Trophoblast cell (in vitro differentiated cells and primary cell): ENCODE measurements at regions not wholly inside any gene's neighbourhood (a gene's known extent, or its start where the extent isn't known, plus 50 kb on each side); places are given as distances from the start of the nearest gene placed in this dataset.

Source experiments
- DNase-seq, 2 donors: peaks; one replicate each; pipeline ENCODE4 v3.0.0-alpha.2; 2016
- H2AFZ ChIP-seq: 2 replicates; pipeline ENCODE4 v1.6.1; 2013; ENCODE audit warnings: low read length, moderate library complexity, mild to moderate bottlenecking; ENCODE audit not compliant: insufficient read depth, poor library complexity
- H2AK5ac ChIP-seq: 2 replicates; pipeline ENCODE4 v1.6.1; 2013; ENCODE audit warnings: mild to moderate bottlenecking, low read length
- H2BK120ac ChIP-seq: 2 replicates; pipeline ENCODE4 v1.6.1; 2013; ENCODE audit warnings: low read length, mild to moderate bottlenecking, moderate library complexity; ENCODE audit not compliant: insufficient read depth, poor library complexity
- H2BK12ac ChIP-seq: 2 replicates; pipeline ENCODE4 v1.6.1; 2013; ENCODE audit warnings: mild to moderate bottlenecking, low read length, moderate library complexity
- H2BK5ac ChIP-seq: 2 replicates; pipeline ENCODE4 v1.6.1; 2013; ENCODE audit warnings: low read length, low read depth, moderate library complexity, mild to moderate bottlenecking; ENCODE audit not compliant: poor library complexity
- H3K14ac ChIP-seq: 2 replicates; pipeline ENCODE4 v1.6.1; 2013; ENCODE audit warnings: mild to moderate bottlenecking, low read length
- H3K18ac ChIP-seq: 2 replicates; pipeline ENCODE4 v1.6.1; 2013; ENCODE audit warnings: mild to moderate bottlenecking, low read length
- H3K23ac ChIP-seq: 2 replicates; pipeline ENCODE4 v1.6.1; 2013; ENCODE audit warnings: low read length
- H3K27ac ChIP-seq: 2 replicates; pipeline ENCODE4 v1.5.1; 2013; ENCODE audit warnings: low read depth, mild to moderate bottlenecking, inconsistent platforms, low read length, moderate library complexity
- H3K27me3 ChIP-seq: 2 replicates; pipeline ENCODE4 v1.6.1; 2013; ENCODE audit warnings: inconsistent platforms, mild to moderate bottlenecking, low read length, moderate library complexity; ENCODE audit not compliant: insufficient read depth
- H3K36me3 ChIP-seq, 2 experiments: 1 replicate in 1 of 2; 2 replicates in 1 of 2; pipeline ENCODE4 v1.6.1; 2013; ENCODE audit warnings: low read length in 2 of 2, mild to moderate bottlenecking in 2 of 2, moderate library complexity in 1 of 2; ENCODE audit not compliant: insufficient read depth in 2 of 2, control insufficient read depth in 1 of 2
- H3K4ac ChIP-seq: 2 replicates; pipeline ENCODE4 v1.6.1; 2013; ENCODE audit warnings: low read depth, mild to moderate bottlenecking, low read length, moderate library complexity
- H3K4me1 ChIP-seq, 2 experiments: 1 replicate in 1 of 2; 2 replicates in 1 of 2; pipeline ENCODE4 v1.6.1; 2013; ENCODE audit warnings: low read length in 2 of 2, mild to moderate bottlenecking in 2 of 2, moderate library complexity in 1 of 2; ENCODE audit not compliant: insufficient read depth in 2 of 2, control insufficient read depth in 1 of 2
- H3K4me2 ChIP-seq: 2 replicates; pipeline ENCODE4 v1.6.1; 2013; ENCODE audit warnings: inconsistent platforms, mild to moderate bottlenecking, low read length, moderate library complexity
- H3K4me3 ChIP-seq: 2 replicates; pipeline ENCODE4 v1.5.1; 2013; ENCODE audit warnings: mild to moderate bottlenecking, low read depth, low read length, inconsistent platforms
- H3K79me1 ChIP-seq: one replicate; pipeline ENCODE4 v1.6.1; 2013; ENCODE audit warnings: low read length
- H3K79me2 ChIP-seq: 2 replicates; pipeline ENCODE4 v1.6.1; 2013; ENCODE audit warnings: low read length, mild to moderate bottlenecking; ENCODE audit not compliant: control insufficient read depth, insufficient read depth, poor library complexity
- H3K9ac ChIP-seq: 2 replicates; pipeline ENCODE4 v1.6.1; 2013; ENCODE audit warnings: mild to moderate bottlenecking, low read length
- H3K9me3 ChIP-seq: 2 replicates; pipeline ENCODE4 v1.6.1; 2013; ENCODE audit warnings: low read depth, mild to moderate bottlenecking, control low read depth, inconsistent platforms, low read length; ENCODE audit not compliant: insufficient read depth
- H4K12ac ChIP-seq: 2 replicates; pipeline ENCODE4 v1.6.1; 2013; ENCODE audit warnings: low read depth, mild to moderate bottlenecking, low read length, moderate library complexity
- H4K8ac ChIP-seq: 2 replicates; pipeline ENCODE4 v1.6.1; 2013; ENCODE audit warnings: low read depth, mild to moderate bottlenecking, low read length, moderate library complexity
- H4K91ac ChIP-seq: one replicate; pipeline ENCODE4 v1.6.1; 2013; ENCODE audit warnings: low read depth, mild to moderate bottlenecking, low read length, moderate library complexity
- WGBS: extraction: QIAGEN DNeasy Blood & Tissue Kit; methylation state at CpG from one replicate; pipeline ENCODE4 v1.1.7; 2013; ENCODE audit warnings: missing lambda C conversion rate; ENCODE audit not compliant: insufficient read length, insufficient coverage; ENCODE audit errors: extremely low coverage; 5-methylcytosine and 5-hydroxymethylcytosine counted together

DNA sequence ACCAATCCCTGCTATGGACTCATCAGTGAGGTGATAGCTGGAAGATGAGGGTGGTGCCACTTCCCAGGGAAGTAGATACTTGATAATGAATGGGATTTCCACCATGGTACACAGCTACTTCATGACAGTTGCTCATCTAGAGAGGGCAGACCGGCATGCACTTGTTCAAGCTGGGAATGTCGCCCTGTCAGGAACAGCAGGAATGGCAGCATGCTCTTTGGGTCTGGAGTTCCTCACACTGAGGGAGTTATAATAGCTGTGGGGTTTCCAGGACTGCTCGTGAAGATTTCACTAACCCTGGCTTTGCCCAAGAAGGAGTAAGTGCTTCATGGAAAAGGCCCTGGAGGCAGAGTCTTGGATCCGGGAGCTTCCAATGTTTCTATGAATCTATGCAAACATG is 129.2 kb downstream of the PSMG1 start:
- no peak overlapping the region for H4K91ac ChIP-seq
- H3K79me2 ChIP-seq = no peaks in the 10 kb centered on the region
- H3K23ac ChIP-seq = no peak overlapping the region
- no peak overlapping the region for H3K27ac ChIP-seq
- no peak overlapping the region for H3K4me2 ChIP-seq
- no peak overlapping the region for H3K18ac ChIP-seq
- H2AFZ ChIP-seq = no peak overlapping the region
- H4K8ac ChIP-seq = no peak overlapping the region
- H3K4me1 ChIP-seq = peaks cover 6 to 10% of the 10 kb centered on the region in 2 experiments
- H2BK5ac ChIP-seq = no peak overlapping the region
- no peaks in the 10 kb centered on the region for H3K79me1 ChIP-seq
- peak; percentile 79 to 84 for DNase-seq
- no peak overlapping the region for H4K12ac ChIP-seq
- no peak overlapping the region for H3K4ac ChIP-seq
- H2BK12ac ChIP-seq = no peak overlapping the region
- H2BK120ac ChIP-seq = no peak overlapping the region
- no peaks in the 10 kb centered on the region for H3K36me3 ChIP-seq
- H3K27me3 ChIP-seq = no peaks in the 10 kb centered on the region
- H2AK5ac ChIP-seq = no peak overlapping the region
- no peak overlapping the region for H3K4me3 ChIP-seq
- no peaks in the 10 kb centered on the region for H3K9me3 ChIP-seq
- WGBS = no CpG with 5 or more reads among the region's 4 CpGs
- H3K9ac ChIP-seq = no peak overlapping the region
- no peak overlapping the region for H3K14ac ChIP-seq

DNA sequence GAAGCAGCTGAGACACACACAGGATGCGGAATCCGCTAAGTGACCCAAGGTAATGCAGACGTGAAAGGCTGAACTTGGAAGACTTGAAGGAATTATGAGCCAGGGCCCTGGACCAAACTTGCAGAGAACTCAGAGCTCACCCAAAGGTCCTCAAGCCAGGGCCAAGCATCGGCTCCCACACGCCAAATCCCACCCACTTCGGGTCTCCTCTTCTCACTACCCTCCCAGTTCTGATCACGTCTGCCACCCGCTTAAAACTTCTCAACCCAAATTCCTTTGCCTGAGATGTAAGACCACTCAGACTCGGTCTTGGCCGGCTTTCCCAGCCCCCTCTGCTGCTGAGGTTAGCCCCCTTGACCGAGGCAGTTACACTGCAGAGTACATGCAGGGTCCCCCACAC is 130.1 kb downstream of the PSMG1 start:
- no peak overlapping the region for H2AFZ ChIP-seq
- no peaks in the 10 kb centered on the region for H3K36me3 ChIP-seq
- no CpG with 5 or more reads among the region's 11 CpGs for WGBS
- H3K9me3 ChIP-seq = no peaks in the 10 kb centered on the region
- H3K79me2 ChIP-seq = no peaks in the 10 kb centered on the region
- H4K12ac ChIP-seq = no peak overlapping the region
- no peak overlapping the region for H3K27ac ChIP-seq
- H3K4ac ChIP-seq = no peak overlapping the region
- no peak overlapping the region for H2BK120ac ChIP-seq
- no peak overlapping the region for H2AK5ac ChIP-seq
- no peaks in the 10 kb centered on the region for H3K27me3 ChIP-seq
- no peak overlapping the region for H2BK5ac ChIP-seq
- H4K8ac ChIP-seq = no peak overlapping the region
- H3K4me3 ChIP-seq = no peak overlapping the region
- H3K9ac ChIP-seq = no peak overlapping the region
- H3K14ac ChIP-seq = no peak overlapping the region
- H2BK12ac ChIP-seq = no peak overlapping the region
- no peaks in the 10 kb centered on the region for H3K79me1 ChIP-seq
- H3K23ac ChIP-seq = no peak overlapping the region
- no peak overlapping the region for H3K18ac ChIP-seq
- H3K4me1 ChIP-seq = peaks cover 6 to 10% of the 10 kb centered on the region in 2 experiments
- DNase-seq = no peak
- no peak overlapping the region for H3K4me2 ChIP-seq
- H4K91ac ChIP-seq = no peak overlapping the region

DNA sequence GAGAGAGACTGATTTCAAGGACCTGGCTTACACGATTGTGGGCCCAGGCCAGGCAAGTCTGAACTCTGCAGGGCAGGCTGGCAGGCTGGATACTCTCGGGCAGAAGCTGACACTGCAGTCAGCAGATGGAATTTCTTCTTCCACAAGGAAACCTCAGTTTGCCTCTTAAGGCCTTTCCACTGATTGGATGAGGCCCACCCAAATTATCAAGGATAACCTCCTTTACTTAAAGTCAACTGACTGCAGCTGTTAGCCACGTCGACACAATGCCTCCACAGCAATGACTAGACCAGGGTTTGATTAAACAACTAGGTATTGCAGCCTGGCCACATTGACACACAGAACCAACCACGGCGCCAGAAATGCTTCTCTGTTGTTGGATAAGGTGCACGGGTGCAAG is 130.5 kb downstream of the PSMG1 start:
- Histone ChIP-seq H4K8ac (no peak overlapping the region), H3K4me2 (no peak overlapping the region), H4K91ac (no peak overlapping the region), H3K9me3 (no peaks in the 10 kb centered on the region), H3K4me3 (no peak overlapping the region), H3K9ac (no peak overlapping the region), H3K79me1 (no peaks in the 10 kb centered on the region), H2AK5ac (no peak overlapping the region), H4K12ac (no peak overlapping the region), H2BK12ac (no peak overlapping the region), H2BK120ac (no peak overlapping the region), H3K36me3 (no peaks in the 10 kb centered on the region), H3K27ac (no peak overlapping the region), H3K4me1 (peaks cover 6 to 10% of the 10 kb centered on the region in 2 experiments), H3K14ac (no peak overlapping the region), H2BK5ac (no peak overlapping the region), H3K23ac (no peak overlapping the region), H3K79me2 (no peaks in the 10 kb centered on the region), H2AFZ (no peak overlapping the region), H3K4ac (no peak overlapping the region), H3K27me3 (no peaks in the 10 kb centered on the region), H3K18ac (no peak overlapping the region)
- no peak for DNase-seq
- no CpG with 5 or more reads among the region's 7 CpGs for WGBS

DNA sequence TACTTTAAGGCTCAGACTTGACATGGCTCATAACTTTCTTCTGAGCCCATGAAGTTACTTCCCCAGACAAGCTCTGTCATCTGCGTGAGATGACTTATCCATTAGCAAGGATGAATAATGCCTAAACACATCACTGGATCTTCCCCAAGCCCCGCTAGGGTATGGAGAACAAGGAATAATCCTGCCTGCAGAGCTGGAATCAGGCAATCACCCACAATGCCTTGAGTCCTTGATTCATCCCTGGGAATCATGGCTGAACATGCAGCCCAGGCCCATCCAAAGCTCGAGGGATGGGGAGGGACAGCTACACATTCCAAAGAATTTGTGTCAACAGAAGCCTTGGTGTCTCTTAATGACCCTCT is 131.7 kb downstream of the PSMG1 start:
- peaks cover 7 to 10% of the 10 kb centered on the region in 2 experiments for H3K4me1 ChIP-seq
- no CpG with 5 or more reads among the region's 3 CpGs for WGBS
- no peak overlapping the region for H2BK120ac ChIP-seq
- no peak overlapping the region for H3K14ac ChIP-seq
- H3K4me2 ChIP-seq = no peak overlapping the region
- no peak overlapping the region for H3K23ac ChIP-seq
- H4K12ac ChIP-seq = no peak overlapping the region
- H2BK5ac ChIP-seq = no peak overlapping the region
- H2BK12ac ChIP-seq = no peak overlapping the region
- no peak overlapping the region for H2AFZ ChIP-seq
- H3K4ac ChIP-seq = no peak overlapping the region
- H3K9ac ChIP-seq = no peak overlapping the region
- H2AK5ac ChIP-seq = no peak overlapping the region
- H4K91ac ChIP-seq = no peak overlapping the region
- no peak overlapping the region for H3K4me3 ChIP-seq
- no peaks in the 10 kb centered on the region for H3K9me3 ChIP-seq
- H3K27ac ChIP-seq = no peak overlapping the region
- no peaks in the 10 kb centered on the region for H3K79me1 ChIP-seq
- no peak for DNase-seq
- H3K36me3 ChIP-seq = no peaks in the 10 kb centered on the region
- H3K18ac ChIP-seq = no peak overlapping the region
- H3K27me3 ChIP-seq = no peaks in the 10 kb centered on the region
- H3K79me2 ChIP-seq = no peaks in the 10 kb centered on the region
- H4K8ac ChIP-seq = no peak overlapping the region
